ENCODE measurements at regions not wholly inside any gene's neighbourhood (a gene's known extent, or its start where the extent isn't known, plus 50 kb on each side); places are given as distances from the start of the nearest gene placed in this dataset.

- no peak for TF ChIP-seq SMC3 (IDR thresholded peaks at IDR 0.05; ENCODE audit: low read depth, low read length)
- no peak for TF ChIP-seq USF2 (IDR thresholded peaks at IDR 0.05; ENCODE audit: low read depth, low read length)
- no peak for TF ChIP-seq CTCF (conservative IDR thresholded peaks at IDR 0.05; ENCODE audit: low read depth, low read length)
- TF ChIP-seq POLR2A (IDR thresholded peaks at IDR 0.05; ENCODE audit: low read depth, low read length): no peak
- no peak for TF ChIP-seq CEBPB (IDR thresholded peaks at IDR 0.05; ENCODE audit: low read depth, low read length)
- TF ChIP-seq CHD1 (IDR thresholded peaks at IDR 0.05; ENCODE audit: low read depth, low read length): no peak
- TF ChIP-seq MXI1 (IDR thresholded peaks at IDR 0.05; ENCODE audit: borderline replicate concordance, low read depth, low read length): no peak
- TF ChIP-seq RAD21 (IDR thresholded peaks at IDR 0.05; ENCODE audit: low read length): no peak
- TF ChIP-seq MAZ (IDR thresholded peaks at IDR 0.05; ENCODE audit: borderline replicate concordance, low read depth, low read length): no peak
Measured at GRCh38 chr12:108039794-108040193, 89.3 kb upstream of the WSCD2 start.

Data from IMR-90 (cell line).